Amniotic epithelial cell (primary cell): ENCODE measurements at regions not wholly inside any gene's neighbourhood (a gene's known extent, or its start where the extent isn't known, plus 50 kb on each side); places are given as distances from the start of the nearest gene placed in this dataset.
"Not testable (repeated sequence)": the region's sequence is repeated elsewhere in the genome, so short reads cannot be mapped to it uniquely, and the experiment has no call there.

Experiments
- DNase-seq: peaks from one replicate; pipeline ENCODE4 v3.0.0-alpha.2; 2010; ENCODE audit warnings: low read depth

- DNase-seq: peak; percentile 18
Observed at GRCh38 chr5:32842813-32843530, 131.9 kb downstream of the NPR3 start.

GRCh38 chr5:32843531-32843895 is 132.4 kb downstream of the NPR3 start:
- DNase-seq: no peak

GRCh38 chr5:32845171-32845570 is 134.1 kb downstream of the NPR3 start:
- no peak for DNase-seq

GRCh38 chr5:32848120-32848519 is 137.0 kb downstream of the NPR3 start:
- no peak for DNase-seq

GRCh38 chr5:32848681-32849080 is 137.6 kb downstream of the NPR3 start:
- DNase-seq: peak; percentile 43

- DNase-seq: no peak
Observed at GRCh38 chr5:32850817-32851496, 139.8 kb downstream of the NPR3 start.

- DNase-seq: no peak
Observed at GRCh38 chr5:32851559-32852173, 140.5 kb downstream of the NPR3 start.

- DNase-seq: peak; percentile 89
Observed at GRCh38 chr5:32852535-32852934, 141.4 kb downstream of the NPR3 start.

- DNase-seq: peak; percentile 36
Observed at GRCh38 chr5:32852976-32853375, 141.9 kb downstream of the NPR3 start.

GRCh38 chr5:32854473-32854872 is 143.4 kb downstream of the NPR3 start:
- DNase-seq: no peak

GRCh38 chr5:32859211-32859641 is 148.1 kb downstream of the NPR3 start:
- DNase-seq: peak; percentile 15

- no peak for DNase-seq
Observed at GRCh38 chr5:32865475-32865874, 154.4 kb downstream of the NPR3 start.

- no peak for DNase-seq
Observed at GRCh38 chr5:32866138-32866537, 155.0 kb downstream of the NPR3 start.

- DNase-seq: no peak
Observed at GRCh38 chr5:32869216-32869615, 158.1 kb downstream of the NPR3 start.

GRCh38 chr5:32876791-32877190 is 165.7 kb downstream of the NPR3 start:
- DNase-seq: no peak

- not testable (repeated sequence) for DNase-seq
Observed at GRCh38 chr5:32879364-32879763, 168.2 kb downstream of the NPR3 start.

GRCh38 chr5:32880796-32881195 is 169.7 kb downstream of the NPR3 start:
- DNase-seq: no peak

GRCh38 chr5:32887390-32887789 is 176.3 kb downstream of the NPR3 start:
- DNase-seq: no peak

GRCh38 chr5:32889078-32889477 is 178.0 kb downstream of the NPR3 start:
- DNase-seq: no peak

GRCh38 chr5:32903613-32904012 is 192.5 kb downstream of the NPR3 start:
- no peak for DNase-seq

GRCh38 chr5:32908641-32909040 is 197.5 kb downstream of the NPR3 start:
- DNase-seq: peak; percentile 47

- peak; percentile 87 for DNase-seq
Observed at GRCh38 chr5:32909207-32909606, 198.1 kb downstream of the NPR3 start.

- DNase-seq: peak; percentile 27
Observed at GRCh38 chr5:32916648-32917047, 205.5 kb downstream of the NPR3 start.
